ENCODE measurements at regions not wholly inside any gene's neighbourhood (a gene's known extent, or its start where the extent isn't known, plus 50 kb on each side); places are given as distances from the start of the nearest gene placed in this dataset.

GRCh38 chr14:27002179-27002578 is 404.3 kb upstream of the NOVA1 start:
- no peak overlapping the region for H3K4me3 ChIP-seq (ENCODE audit: control insufficient read depth in 2 of 3, extremely low read depth in 1 of 3, insufficient read depth in 2 of 3, low read depth in 1 of 3, low read length in 3 of 3)
- H3K9me3 ChIP-seq (ENCODE audit: control insufficient read depth, low read depth, low read length), result no peaks in the 10 kb centered on the region
- H3K9ac ChIP-seq (ENCODE audit: control insufficient read depth, extremely low read depth, insufficient read depth, low read length), result no peak overlapping the region
- DNase-seq (ENCODE audit: low read depth, low spot score), result no peak
- FAIRE-seq, result no peak
- no peak overlapping the region for H2AFZ ChIP-seq (ENCODE audit: control insufficient read depth, low read length)
- H3K9me1 ChIP-seq (ENCODE audit: control insufficient read depth, extremely low read depth, insufficient read depth, low read length), result no peaks in the 10 kb centered on the region
- H3K79me2 ChIP-seq (ENCODE audit: control insufficient read depth, insufficient read depth, low read length), result no peaks in the 10 kb centered on the region
- no peaks in the 10 kb centered on the region for H3K36me3 ChIP-seq (ENCODE audit: control insufficient read depth in 2 of 2, extremely low read depth in 1 of 2, insufficient read depth in 2 of 2, low read length in 2 of 2)
- TF ChIP-seq CTCF (optimal IDR thresholded peaks at IDR 0.05 in 1 of 3, IDR thresholded peaks at IDR 0.05 in 1 of 3, conservative IDR thresholded peaks at IDR 0.05 in 1 of 3; ENCODE audit: extremely low read depth in 1 of 3, insufficient read depth in 2 of 3, low read length in 3 of 3) (no peak), EZH2 (IDR thresholded peaks at IDR 0.05; ENCODE audit: low read length) (no peak)
- H3K27me3 ChIP-seq (ENCODE audit: control insufficient read depth, extremely low read depth, insufficient read depth, low read length), result no peaks in the 10 kb centered on the region
- H3K27ac ChIP-seq (ENCODE audit: control insufficient read depth, insufficient read depth, low read length), result no peak overlapping the region
- dilution Hi-C loops (cut with MboI; ENCODE audit: extremely low pct_ligation_motif_present, low sequenced_read_pairs), result no loop called here
- H3K4me1 ChIP-seq (ENCODE audit: control insufficient read depth, extremely low read depth, insufficient read depth, low read length), result no peaks in the 10 kb centered on the region
- H4K20me1 ChIP-seq (ENCODE audit: control insufficient read depth, extremely low read depth, insufficient read depth, low read length), result no peaks in the 10 kb centered on the region
- no peak overlapping the region for H3K4me2 ChIP-seq (ENCODE audit: control insufficient read depth, extremely low read depth, insufficient read depth, low read depth, low read length)

GRCh38 chr14:27006570-27006969 is 408.7 kb upstream of the NOVA1 start:
- Histone ChIP-seq H4K20me1 (ENCODE audit: control insufficient read depth, extremely low read depth, insufficient read depth, low read length) (no peaks in the 10 kb centered on the region), H3K79me2 (ENCODE audit: control insufficient read depth, insufficient read depth, low read length) (no peaks in the 10 kb centered on the region), H3K36me3 (ENCODE audit: control insufficient read depth in 2 of 2, extremely low read depth in 1 of 2, insufficient read depth in 2 of 2, low read length in 2 of 2) (no peaks in the 10 kb centered on the region), H3K9me3 (ENCODE audit: control insufficient read depth, low read depth, low read length) (no peaks in the 10 kb centered on the region), H3K27me3 (ENCODE audit: control insufficient read depth, extremely low read depth, insufficient read depth, low read length) (no peaks in the 10 kb centered on the region), H3K4me3 (ENCODE audit: control insufficient read depth in 2 of 3, extremely low read depth in 1 of 3, insufficient read depth in 2 of 3, low read depth in 1 of 3, low read length in 3 of 3) (no peak overlapping the region), H3K4me1 (ENCODE audit: control insufficient read depth, extremely low read depth, insufficient read depth, low read length) (no peaks in the 10 kb centered on the region), H2AFZ (ENCODE audit: control insufficient read depth, low read length) (no peak overlapping the region), H3K4me2 (ENCODE audit: control insufficient read depth, extremely low read depth, insufficient read depth, low read depth, low read length) (no peak overlapping the region), H3K27ac (ENCODE audit: control insufficient read depth, insufficient read depth, low read length) (no peak overlapping the region), H3K9ac (ENCODE audit: control insufficient read depth, extremely low read depth, insufficient read depth, low read length) (no peak overlapping the region), H3K9me1 (ENCODE audit: control insufficient read depth, extremely low read depth, insufficient read depth, low read length) (no peaks in the 10 kb centered on the region)
- no peak for TF ChIP-seq EZH2 (IDR thresholded peaks at IDR 0.05; ENCODE audit: low read length)
- TF ChIP-seq CTCF (optimal IDR thresholded peaks at IDR 0.05 in 1 of 3, IDR thresholded peaks at IDR 0.05 in 1 of 3, conservative IDR thresholded peaks at IDR 0.05 in 1 of 3; ENCODE audit: extremely low read depth in 1 of 3, insufficient read depth in 2 of 3, low read length in 3 of 3), result no peak
- DNase-seq (ENCODE audit: low read depth, low spot score) (no peak), FAIRE-seq (no peak)
- dilution Hi-C loops (cut with MboI; ENCODE audit: extremely low pct_ligation_motif_present, low sequenced_read_pairs), result no loop called here

Data from keratinocyte (primary cell).